ENCODE measurements at regions not wholly inside any gene's neighbourhood (a gene's known extent, or its start where the extent isn't known, plus 50 kb on each side); places are given as distances from the start of the nearest gene placed in this dataset.

DNA sequence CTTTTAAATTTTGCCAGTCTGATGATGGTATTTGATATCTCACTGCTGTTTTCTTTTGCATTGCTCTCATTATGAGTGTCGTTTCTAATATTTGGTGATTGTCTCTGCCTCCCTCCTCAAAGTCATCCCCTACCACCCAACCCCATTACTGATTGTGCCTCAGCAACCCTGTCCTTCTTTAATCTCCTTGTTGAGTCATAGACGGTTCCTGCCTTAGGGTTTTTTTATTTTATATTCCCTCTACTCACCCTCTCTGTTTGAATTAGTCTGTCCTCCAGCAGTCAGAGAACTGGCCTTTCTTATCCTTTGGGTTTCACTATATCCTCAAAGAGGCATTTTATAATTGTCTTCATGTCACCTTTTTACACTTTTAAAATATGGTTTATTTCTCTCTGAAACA lies 409.3 kb upstream of the CPEB2 start:
- no peaks in the 10 kb centered on the region for H3K9me3 ChIP-seq (ENCODE audit: control insufficient read depth, low read length)
- peaks cover 12% of the 10 kb centered on the region for H3K4me1 Mint-ChIP-seq

GRCh38 chr4:14596028-14596427 lies 406.3 kb upstream of the CPEB2 start:
- H3K27ac ChIP-seq (ENCODE audit: low read depth, low read length), result no peak overlapping the region
- no peak overlapping the region for H3K9ac ChIP-seq (ENCODE audit: extremely low read depth, low read length, poor library complexity, severe bottlenecking)
- no peak overlapping the region for H3K4me3 Mint-ChIP-seq
- TF ChIP-seq CTCF (conservative IDR thresholded peaks at IDR 0.05), result no peak
- H3K36me3 Mint-ChIP-seq (ENCODE audit: low read depth), result peaks cover 2% of the 10 kb centered on the region
- peaks cover 8% of the 10 kb centered on the region for H3K4me1 ChIP-seq (ENCODE audit: control insufficient read depth, insufficient read depth, low read length)
- peaks cover 12% of the 10 kb centered on the region for H3K4me1 Mint-ChIP-seq
- DNase-seq, result no peak
- H3K9me3 ChIP-seq (ENCODE audit: control insufficient read depth, low read length), result no peaks in the 10 kb centered on the region
- 65 to 86% methylated on average over 1 to 4 of the region's 4 CpGs for WGBS, 2 experiments (ENCODE audit: insufficient coverage in 1 of 2, insufficient read length in 1 of 2)
- no peak overlapping the region for H3K27ac Mint-ChIP-seq
- H3K9me3 Mint-ChIP-seq, result peaks cover 2% of the 10 kb centered on the region
- no peaks in the 10 kb centered on the region for H3K27me3 ChIP-seq (ENCODE audit: control insufficient read depth, insufficient read depth, low read length, poor library complexity, severe bottlenecking)
- no peaks in the 10 kb centered on the region for H3K36me3 ChIP-seq (ENCODE audit: control insufficient read depth, insufficient read depth, low read length)
- no peaks in the 10 kb centered on the region for H3K27me3 Mint-ChIP-seq (ENCODE audit: insufficient read depth)
- H3K4me3 ChIP-seq (ENCODE audit: low read length), result no peak overlapping the region

More for the DNA sequence above, 409.3 kb upstream of the CPEB2 start:
- Mint-ChIP-seq H3K27me3 (ENCODE audit: insufficient read depth) (no peaks in the 10 kb centered on the region), H3K27ac (no peak overlapping the region), H3K9me3 (no peaks in the 10 kb centered on the region), H3K4me3 (no peak overlapping the region), H3K36me3 (ENCODE audit: low read depth) (no peaks in the 10 kb centered on the region)
- H3K9ac ChIP-seq (ENCODE audit: extremely low read depth, low read length, poor library complexity, severe bottlenecking), result no peak overlapping the region
- H3K27ac ChIP-seq (ENCODE audit: low read depth, low read length), result no peak overlapping the region
- H3K36me3 ChIP-seq (ENCODE audit: control insufficient read depth, insufficient read depth, low read length), result no peaks in the 10 kb centered on the region
- TF ChIP-seq CTCF (conservative IDR thresholded peaks at IDR 0.05), result no peak
- 75 to 91% methylated on average over 1 to 2 of the region's 2 CpGs for WGBS, 2 experiments (ENCODE audit: insufficient coverage in 1 of 2, insufficient read length in 1 of 2)
- DNase-seq, result no peak
- no peak overlapping the region for H3K4me3 ChIP-seq (ENCODE audit: low read length)
- peaks cover 8% of the 10 kb centered on the region for H3K4me1 ChIP-seq (ENCODE audit: control insufficient read depth, insufficient read depth, low read length)
- no peaks in the 10 kb centered on the region for H3K27me3 ChIP-seq (ENCODE audit: control insufficient read depth, insufficient read depth, low read length, poor library complexity, severe bottlenecking)

DNA sequence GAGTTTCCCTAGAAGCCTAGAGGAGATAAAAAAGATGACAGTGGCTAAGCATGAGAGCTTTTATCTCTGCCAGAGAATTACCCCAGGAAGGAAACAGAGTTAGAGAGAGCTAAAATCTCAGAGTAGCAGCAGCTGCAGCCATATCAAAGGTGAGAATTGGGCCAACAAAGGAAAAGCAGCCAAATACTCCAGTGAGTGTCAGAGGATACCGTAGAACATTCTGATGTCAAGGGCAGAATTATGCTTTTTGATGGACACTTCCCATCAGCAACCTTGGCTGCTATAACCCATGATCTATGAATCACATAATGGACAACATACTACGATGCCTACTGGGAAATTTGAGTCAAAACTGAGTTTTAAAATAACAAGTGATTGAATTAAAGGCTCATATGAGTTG lies 405.8 kb upstream of the CPEB2 start:
- Mint-ChIP-seq H3K36me3 (ENCODE audit: low read depth) (peaks cover 2% of the 10 kb centered on the region), H3K27ac (no peak overlapping the region), H3K9me3 (peaks cover 2% of the 10 kb centered on the region), H3K27me3 (ENCODE audit: insufficient read depth) (no peaks in the 10 kb centered on the region), H3K4me1 (peaks cover 12% of the 10 kb centered on the region), H3K4me3 (no peak overlapping the region)
- TF ChIP-seq CTCF (conservative IDR thresholded peaks at IDR 0.05), result no peak
- no peak overlapping the region for H3K27ac ChIP-seq (ENCODE audit: low read depth, low read length)
- H3K9ac ChIP-seq (ENCODE audit: extremely low read depth, low read length, poor library complexity, severe bottlenecking), result no peak overlapping the region
- DNase-seq, result no peak
- H3K9me3 ChIP-seq (ENCODE audit: control insufficient read depth, low read length), result no peaks in the 10 kb centered on the region
- peaks cover 8% of the 10 kb centered on the region for H3K4me1 ChIP-seq (ENCODE audit: control insufficient read depth, insufficient read depth, low read length)
- 92 to 96% methylated on average over 1 to 2 of the region's 2 CpGs for WGBS, 2 experiments (ENCODE audit: insufficient coverage in 1 of 2, insufficient read length in 1 of 2)
- no peaks in the 10 kb centered on the region for H3K27me3 ChIP-seq (ENCODE audit: control insufficient read depth, insufficient read depth, low read length, poor library complexity, severe bottlenecking)
- H3K4me3 ChIP-seq (ENCODE audit: low read length), result no peak overlapping the region
- H3K36me3 ChIP-seq (ENCODE audit: control insufficient read depth, insufficient read depth, low read length), result no peaks in the 10 kb centered on the region
